Upper lobe of left lung (tissue), 6 donors: ENCODE measurements at regions not wholly inside any gene's neighbourhood (a gene's known extent, or its start where the extent isn't known, plus 50 kb on each side); places are given as distances from the start of the nearest gene placed in this dataset.
A peak's percentile ranks its signal among the peaks of the same experiment; 100 is the strongest.

Experiments
- ATAC-seq, 2 donors: fragments of 200-7000 bp; cut with Tn5 transposase; one replicate each; pipeline ENCODE4 v1.9.1; 2022; ENCODE audit warnings: mild to moderate bottlenecking in 2 of 2, moderate library complexity in 2 of 2; ENCODE audit not compliant: low FRiP score in 2 of 2
- DNase-seq, 2 donors: peaks; one replicate each; pipeline ENCODE4 v3.0.0-alpha.2; 2019 to 2020
- H3K27ac ChIP-seq, 4 donors: fragments of 200-600 bp; sonication (generic); one replicate each; pipeline ENCODE4 v1.5.1; 2016 to 2019
- H3K27me3 ChIP-seq, 4 donors: fragments of 200-600 bp; sonication (generic); one replicate each; pipeline ENCODE4 v1.5.1; 2017 to 2019
- H3K36me3 ChIP-seq, 4 donors: fragments of 200-600 bp; sonication (generic); one replicate each; pipeline ENCODE4 v1.5.1; 2016 to 2019
- H3K4me1 ChIP-seq, 4 donors: fragments of 200-600 bp; sonication (generic); one replicate each; pipeline ENCODE4 v1.5.1; 2018 to 2019
- H3K4me3 ChIP-seq, 4 donors: fragments of 200-600 bp; sonication (generic); one replicate each; pipeline ENCODE4 v1.5.1; 2017 to 2019; ENCODE audit warnings: mild to moderate bottlenecking in 2 of 4, moderate library complexity in 1 of 4
- H3K9me3 ChIP-seq, 4 donors: fragments of 200-600 bp; sonication (generic); one replicate each; pipeline ENCODE4 v1.5.1; 2018 to 2019
- EP300 ChIP-seq, 4 donors: sonication (generic); formaldehyde crosslinking; IDR thresholded peaks; one replicate each; pipeline ENCODE4 v1.5.1; 2017; ENCODE audit warnings: antibody characterized with exemption in 4 of 4, control low read depth in 2 of 4
- POLR2A ChIP-seq, 4 donors: fragments of 450-650 bp; IDR thresholded peaks; one replicate each; pipeline ENCODE4 v1.5.1; 2016 to 2017; ENCODE audit warnings: antibody characterized with exemption in 4 of 4, mild to moderate bottlenecking in 2 of 4
- POLR2AphosphoS5 ChIP-seq, 2 donors: sonication (generic); formaldehyde crosslinking; IDR thresholded peaks; one replicate each; pipeline ENCODE4 v1.5.1; 2017; ENCODE audit warnings: antibody characterized with exemption in 2 of 2
- WGBS, 2 donors: methylation state at CpG; one replicate each; pipeline ENCODE4 v1.1.5; 2017 to 2018; 5-methylcytosine and 5-hydroxymethylcytosine counted together
- TF ChIP-seq, protein P1 (sequence below), 6 experiments: fragments of 450-650 bp in 4 of 6; fragments of 200-600 bp in 2 of 6; sonication (generic) in 2 of 6; IDR thresholded peaks; one replicate each; pipeline ENCODE4 v1.5.1; 2016 to 2019; ENCODE audit warnings: antibody characterized with exemption in 6 of 6
- donor health status: DM: no; HTN: no; CAD: no; lungs with moderate emphysema.
- donor health status: DM: no; HTN: yes; CAD: no; lungs with severe emphysema.

DNA sequence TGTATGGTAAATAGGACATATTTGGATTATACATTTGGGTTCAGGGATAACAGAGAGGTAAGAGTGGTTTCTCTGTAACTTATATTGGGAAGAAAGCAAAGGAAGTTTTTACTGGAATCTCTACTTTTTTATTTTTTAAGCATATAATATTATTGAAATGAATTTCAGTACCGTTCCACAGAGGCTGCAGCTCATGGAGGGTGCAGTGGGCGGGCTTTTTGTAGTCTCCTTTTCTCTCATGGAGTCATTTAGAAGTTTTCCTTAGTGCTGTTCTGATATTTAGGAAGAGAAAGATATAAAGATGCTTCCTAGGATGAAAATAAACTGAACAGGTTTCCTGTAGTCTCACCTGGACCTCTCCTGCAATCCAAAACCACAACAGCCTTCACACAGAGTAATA, 1153.3 kb upstream of the TMEFF2 start:
- H3K9me3 ChIP-seq: no peaks in the 10 kb centered on the region
- no peak for DNase-seq
- ATAC-seq: no peak
- no peaks in the 10 kb centered on the region for H3K36me3 ChIP-seq
- peak overlapping the region in 3 of 4 donors; percentile 25 to 38 (median 37) for H3K4me3 ChIP-seq
- H3K4me1 ChIP-seq: no peaks in the 10 kb centered on the region
- TF ChIP-seq EP300 (IDR thresholded peaks at IDR 0.05) (no peak), POLR2A (IDR thresholded peaks at IDR 0.05) (no peak), POLR2AphosphoS5 (IDR thresholded peaks at IDR 0.05) (no peak)
- TF ChIP-seq, protein P1, sequence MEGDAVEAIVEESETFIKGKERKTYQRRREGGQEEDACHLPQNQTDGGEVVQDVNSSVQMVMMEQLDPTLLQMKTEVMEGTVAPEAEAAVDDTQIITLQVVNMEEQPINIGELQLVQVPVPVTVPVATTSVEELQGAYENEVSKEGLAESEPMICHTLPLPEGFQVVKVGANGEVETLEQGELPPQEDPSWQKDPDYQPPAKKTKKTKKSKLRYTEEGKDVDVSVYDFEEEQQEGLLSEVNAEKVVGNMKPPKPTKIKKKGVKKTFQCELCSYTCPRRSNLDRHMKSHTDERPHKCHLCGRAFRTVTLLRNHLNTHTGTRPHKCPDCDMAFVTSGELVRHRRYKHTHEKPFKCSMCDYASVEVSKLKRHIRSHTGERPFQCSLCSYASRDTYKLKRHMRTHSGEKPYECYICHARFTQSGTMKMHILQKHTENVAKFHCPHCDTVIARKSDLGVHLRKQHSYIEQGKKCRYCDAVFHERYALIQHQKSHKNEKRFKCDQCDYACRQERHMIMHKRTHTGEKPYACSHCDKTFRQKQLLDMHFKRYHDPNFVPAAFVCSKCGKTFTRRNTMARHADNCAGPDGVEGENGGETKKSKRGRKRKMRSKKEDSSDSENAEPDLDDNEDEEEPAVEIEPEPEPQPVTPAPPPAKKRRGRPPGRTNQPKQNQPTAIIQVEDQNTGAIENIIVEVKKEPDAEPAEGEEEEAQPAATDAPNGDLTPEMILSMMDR (IDR thresholded peaks at IDR 0.05): no peak
- 81 to 99% methylated on average over 2 of the region's 2 CpGs for WGBS, 2 donors
- H3K27me3 ChIP-seq: no peaks in the 10 kb centered on the region
- no peak overlapping the region for H3K27ac ChIP-seq

- TF ChIP-seq POLR2A (IDR thresholded peaks at IDR 0.05) (no peak), EP300 (IDR thresholded peaks at IDR 0.05) (no peak), POLR2AphosphoS5 (IDR thresholded peaks at IDR 0.05) (no peak)
- TF ChIP-seq, protein P1 (IDR thresholded peaks at IDR 0.05): no peak
- WGBS, 2 donors: 62 to 90% methylated on average over 1 of the region's 1 CpG
- no peak for DNase-seq
These were observed 1142.0 kb upstream of the TMEFF2 start for GRCh38 chr2:193336781-193337180.

GRCh38 chr2:193334401-193334800, 1139.7 kb upstream of the TMEFF2 start:
- 86 to 97% methylated on average over 1 of the region's 1 CpG for WGBS, 2 donors
- H3K4me3 ChIP-seq: no peak overlapping the region
- H3K27me3 ChIP-seq: no peaks in the 10 kb centered on the region
- H3K36me3 ChIP-seq: no peaks in the 10 kb centered on the region
- H3K27ac ChIP-seq: no peak overlapping the region
- ATAC-seq (no peak), DNase-seq (no peak)
- no peaks in the 10 kb centered on the region for H3K4me1 ChIP-seq
- no peaks in the 10 kb centered on the region for H3K9me3 ChIP-seq
- TF ChIP-seq POLR2AphosphoS5 (IDR thresholded peaks at IDR 0.05) (no peak), EP300 (IDR thresholded peaks at IDR 0.05) (no peak), POLR2A (IDR thresholded peaks at IDR 0.05) (no peak)
- TF ChIP-seq, protein P1 (IDR thresholded peaks at IDR 0.05): no peak

More at GRCh38 chr2:193336781-193337180, 1142.0 kb upstream of the TMEFF2 start:
- ATAC-seq: no peak
- Histone ChIP-seq H3K9me3 (no peaks in the 10 kb centered on the region), H3K36me3 (no peaks in the 10 kb centered on the region), H3K4me1 (no peaks in the 10 kb centered on the region), H3K27me3 (no peaks in the 10 kb centered on the region), H3K27ac (no peak overlapping the region), H3K4me3 (no peak overlapping the region)

DNA sequence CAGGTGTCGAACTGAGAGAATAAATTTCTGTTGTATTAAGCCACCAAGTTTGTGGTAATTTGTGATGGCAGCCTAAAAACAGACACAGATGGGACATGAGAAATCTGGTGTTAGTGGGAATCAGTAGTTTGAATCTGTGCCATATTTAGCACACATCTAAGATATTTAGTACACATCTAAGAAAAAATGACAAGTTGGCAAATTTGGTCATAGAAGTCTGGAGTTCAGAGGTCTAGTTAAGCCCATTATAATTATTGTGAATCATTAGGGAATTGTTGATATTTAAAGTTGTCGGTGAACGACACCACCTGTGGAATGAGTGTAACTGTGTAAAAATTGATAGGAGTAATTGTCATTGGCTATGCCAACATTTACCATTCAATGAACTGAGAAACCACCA, 1138.8 kb upstream of the TMEFF2 start:
- WGBS, 2 donors: 90 to 93% methylated on average over 3 of the region's 3 CpGs
- H3K9me3 ChIP-seq: no peaks in the 10 kb centered on the region
- TF ChIP-seq POLR2AphosphoS5 (IDR thresholded peaks at IDR 0.05): no peak
- TF ChIP-seq, protein P1 (IDR thresholded peaks at IDR 0.05): no peak
- no peak for TF ChIP-seq EP300 (IDR thresholded peaks at IDR 0.05)
- TF ChIP-seq POLR2A (IDR thresholded peaks at IDR 0.05): no peak
- ATAC-seq (no peak), DNase-seq (no peak)
- no peaks in the 10 kb centered on the region for H3K27me3 ChIP-seq
- no peaks in the 10 kb centered on the region for H3K36me3 ChIP-seq
- no peaks in the 10 kb centered on the region for H3K4me1 ChIP-seq
- H3K4me3 ChIP-seq: no peak overlapping the region
- H3K27ac ChIP-seq: no peak overlapping the region

GRCh38 chr2:193332941-193333340, 1138.2 kb upstream of the TMEFF2 start:
- WGBS, 2 donors: 75 to 78% methylated on average over 1 of the region's 1 CpG
- H3K27ac ChIP-seq: no peak overlapping the region
- TF ChIP-seq POLR2AphosphoS5 (IDR thresholded peaks at IDR 0.05) (no peak), POLR2A (IDR thresholded peaks at IDR 0.05) (no peak), EP300 (IDR thresholded peaks at IDR 0.05) (no peak)
- TF ChIP-seq, protein P1 (IDR thresholded peaks at IDR 0.05): no peak

More at GRCh38 chr2:193332941-193333340, 1138.2 kb upstream of the TMEFF2 start:
- H3K36me3 ChIP-seq: no peaks in the 10 kb centered on the region
- ATAC-seq (no peak), DNase-seq (no peak)
- no peaks in the 10 kb centered on the region for H3K27me3 ChIP-seq
- no peaks in the 10 kb centered on the region for H3K9me3 ChIP-seq
- no peaks in the 10 kb centered on the region for H3K4me1 ChIP-seq
- H3K4me3 ChIP-seq: no peak overlapping the region
